ENCODE measurements at regions not wholly inside any gene's neighbourhood (a gene's known extent, or its start where the extent isn't known, plus 50 kb on each side); places are given as distances from the start of the nearest gene placed in this dataset.

DNA sequence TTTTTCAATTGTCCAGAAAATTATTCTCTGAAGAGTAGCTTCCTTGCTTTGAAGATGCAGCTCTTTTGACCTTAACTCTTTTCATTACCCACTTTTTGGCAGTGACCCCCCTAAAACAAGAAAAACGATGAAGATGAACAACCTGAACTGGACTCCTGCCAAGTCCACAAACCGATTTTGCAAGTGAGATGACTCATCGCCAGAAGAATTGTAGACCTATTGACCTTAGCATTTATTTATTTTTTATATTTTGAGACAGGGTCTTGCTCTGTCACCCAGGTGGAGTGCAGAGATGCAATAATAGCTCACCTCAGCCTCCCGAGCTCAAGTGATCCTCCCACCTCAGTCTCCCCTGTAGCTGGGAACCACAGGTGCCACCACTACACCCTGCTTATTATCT lies 859.2 kb downstream of the GATA3 start:
- no peak overlapping the region for H3K27ac ChIP-seq
- no peak for DNase-seq
- H3K27me3 ChIP-seq, result no peaks in the 10 kb centered on the region
- no peaks in the 10 kb centered on the region for H3K9me3 ChIP-seq
- no peaks in the 10 kb centered on the region for H3K4me1 ChIP-seq (ENCODE audit: insufficient read depth)
- no peak overlapping the region for H3K4me3 ChIP-seq
- H3K36me3 ChIP-seq, result no peaks in the 10 kb centered on the region
- 17 to 25% (median 22%) methylated on average over 4 of the region's 4 CpGs for WGBS, 3 donors
- TF ChIP-seq, protein P1, sequence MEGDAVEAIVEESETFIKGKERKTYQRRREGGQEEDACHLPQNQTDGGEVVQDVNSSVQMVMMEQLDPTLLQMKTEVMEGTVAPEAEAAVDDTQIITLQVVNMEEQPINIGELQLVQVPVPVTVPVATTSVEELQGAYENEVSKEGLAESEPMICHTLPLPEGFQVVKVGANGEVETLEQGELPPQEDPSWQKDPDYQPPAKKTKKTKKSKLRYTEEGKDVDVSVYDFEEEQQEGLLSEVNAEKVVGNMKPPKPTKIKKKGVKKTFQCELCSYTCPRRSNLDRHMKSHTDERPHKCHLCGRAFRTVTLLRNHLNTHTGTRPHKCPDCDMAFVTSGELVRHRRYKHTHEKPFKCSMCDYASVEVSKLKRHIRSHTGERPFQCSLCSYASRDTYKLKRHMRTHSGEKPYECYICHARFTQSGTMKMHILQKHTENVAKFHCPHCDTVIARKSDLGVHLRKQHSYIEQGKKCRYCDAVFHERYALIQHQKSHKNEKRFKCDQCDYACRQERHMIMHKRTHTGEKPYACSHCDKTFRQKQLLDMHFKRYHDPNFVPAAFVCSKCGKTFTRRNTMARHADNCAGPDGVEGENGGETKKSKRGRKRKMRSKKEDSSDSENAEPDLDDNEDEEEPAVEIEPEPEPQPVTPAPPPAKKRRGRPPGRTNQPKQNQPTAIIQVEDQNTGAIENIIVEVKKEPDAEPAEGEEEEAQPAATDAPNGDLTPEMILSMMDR (IDR thresholded peaks at IDR 0.05), result no peak
- TF ChIP-seq POLR2A (IDR thresholded peaks at IDR 0.05), result no peak
- no peak for TF ChIP-seq EP300 (IDR thresholded peaks at IDR 0.05)
- intact Hi-C loops (cut with DNase I), result no loop called here

DNA sequence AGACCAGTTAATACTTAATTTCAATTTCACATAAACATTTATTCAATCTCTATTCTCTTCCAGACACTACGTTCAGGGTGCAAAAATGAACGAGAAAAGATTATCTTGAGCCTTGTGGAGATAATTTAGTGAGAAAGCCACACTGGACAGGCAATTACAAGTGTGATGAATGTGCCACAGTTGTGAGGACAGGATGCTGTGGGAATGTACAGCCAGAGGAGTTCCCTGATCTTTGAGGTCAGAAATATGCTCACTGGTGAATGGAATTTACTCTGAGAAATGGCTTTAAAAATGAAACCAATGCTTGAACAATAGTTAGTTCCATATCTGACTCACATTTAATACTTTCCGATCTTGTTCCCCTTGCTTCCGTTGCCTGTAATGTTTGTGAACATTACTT lies 864.8 kb downstream of the GATA3 start:
- Histone ChIP-seq H3K27me3 (no peaks in the 10 kb centered on the region), H3K9me3 (no peaks in the 10 kb centered on the region), H3K4me3 (no peak overlapping the region), H3K36me3 (no peaks in the 10 kb centered on the region), H3K27ac (no peak overlapping the region), H3K4me1 (ENCODE audit: insufficient read depth) (no peaks in the 10 kb centered on the region)
- WGBS, 3 donors, result 32 to 51% (median 35%) methylated on average over 4 of the region's 4 CpGs
- TF ChIP-seq, protein P1 (IDR thresholded peaks at IDR 0.05), result no peak
- TF ChIP-seq POLR2A (IDR thresholded peaks at IDR 0.05) (no peak), EP300 (IDR thresholded peaks at IDR 0.05) (no peak)
- intact Hi-C loops (cut with DNase I), result no loop called here
- DNase-seq, result no peak

DNA sequence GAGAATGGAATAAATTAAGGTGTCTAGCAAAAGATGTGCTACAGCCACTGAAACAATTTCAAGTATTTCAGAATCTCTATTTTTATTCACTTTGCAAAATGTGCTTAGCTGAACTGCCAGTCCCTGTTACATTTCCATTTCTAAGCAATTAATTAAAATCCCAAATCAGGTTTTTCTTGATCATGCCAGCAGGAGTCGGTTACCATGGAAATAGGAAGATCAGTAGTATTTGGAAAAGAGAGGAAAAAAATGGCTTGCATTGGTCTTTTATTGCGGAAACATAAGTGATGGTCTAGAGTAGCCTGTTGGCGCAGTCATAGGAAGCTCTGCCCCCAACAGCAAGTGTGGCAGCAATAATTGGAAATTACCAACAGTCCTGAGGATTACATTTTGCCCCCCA lies 867.1 kb downstream of the GATA3 start:
- no peaks in the 10 kb centered on the region for H3K4me1 ChIP-seq (ENCODE audit: insufficient read depth)
- no peaks in the 10 kb centered on the region for H3K9me3 ChIP-seq
- no peak overlapping the region for H3K4me3 ChIP-seq
- H3K36me3 ChIP-seq, result no peaks in the 10 kb centered on the region
- no peaks in the 10 kb centered on the region for H3K27me3 ChIP-seq
- TF ChIP-seq POLR2A (IDR thresholded peaks at IDR 0.05) (no peak), EP300 (IDR thresholded peaks at IDR 0.05) (no peak)
- TF ChIP-seq, protein P1 (IDR thresholded peaks at IDR 0.05), result no peak
- intact Hi-C loops (cut with DNase I), result no loop called here
- 37 to 80% (median 64%) methylated on average over 3 of the region's 3 CpGs for WGBS, 3 donors
- H3K27ac ChIP-seq, result no peak overlapping the region
- DNase-seq, result no peak

DNA sequence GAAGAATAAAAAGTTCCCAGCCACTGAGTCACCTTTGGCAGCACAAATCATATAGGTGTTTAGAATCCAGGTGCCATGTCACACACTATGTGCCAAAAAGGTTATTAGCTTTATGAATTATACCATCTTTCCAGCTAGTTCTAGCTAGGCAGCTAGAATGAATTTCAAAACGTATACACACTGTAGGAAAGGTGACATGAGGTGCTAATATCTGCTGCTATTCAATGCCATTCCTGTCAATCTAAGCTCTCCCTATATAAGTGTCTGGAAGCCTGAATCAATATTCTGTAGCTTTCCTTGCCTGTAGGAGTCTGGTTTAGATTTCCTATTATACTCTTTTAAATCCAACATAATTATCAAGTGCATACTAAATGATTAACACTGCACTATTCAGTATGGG lies 868.6 kb downstream of the GATA3 start:
- TF ChIP-seq, protein P1 (IDR thresholded peaks at IDR 0.05), result no peak
- TF ChIP-seq EP300 (IDR thresholded peaks at IDR 0.05) (no peak), POLR2A (IDR thresholded peaks at IDR 0.05) (no peak)

DNA sequence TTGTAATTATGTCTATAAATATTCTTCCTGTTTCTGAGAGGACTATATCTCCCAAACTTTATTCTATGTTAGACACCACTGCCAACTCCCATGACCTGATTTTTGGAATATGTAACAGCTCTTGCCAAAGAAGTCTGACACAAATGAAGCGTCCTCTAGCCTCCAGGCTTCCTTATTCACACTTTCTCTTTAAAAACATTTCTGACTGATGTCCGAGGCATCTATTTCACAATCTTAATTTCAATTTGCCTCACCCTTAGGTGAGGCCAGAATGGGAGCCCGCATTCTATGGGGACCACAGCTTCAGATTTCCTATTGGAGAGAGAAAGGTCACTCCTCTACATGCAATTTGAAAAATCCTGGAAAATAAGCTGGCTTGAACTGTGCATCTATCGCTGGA lies 873.2 kb downstream of the GATA3 start:
- Histone ChIP-seq H3K9me3 (no peaks in the 10 kb centered on the region), H3K4me1 (ENCODE audit: insufficient read depth) (no peaks in the 10 kb centered on the region), H3K36me3 (no peaks in the 10 kb centered on the region), H3K27ac (no peak overlapping the region), H3K27me3 (no peaks in the 10 kb centered on the region), H3K4me3 (no peak overlapping the region)
- DNase-seq, result no peak
- intact Hi-C loops (cut with DNase I), result no loop called here
- TF ChIP-seq, protein P1 (IDR thresholded peaks at IDR 0.05), result no peak
- no peak for TF ChIP-seq POLR2A (IDR thresholded peaks at IDR 0.05)
- TF ChIP-seq EP300 (IDR thresholded peaks at IDR 0.05), result no peak
- WGBS, 3 donors, result 53 to 59% (median 54%) methylated on average over 4 of the region's 4 CpGs

More for the DNA sequence above, 868.6 kb downstream of the GATA3 start:
- no peaks in the 10 kb centered on the region for H3K4me1 ChIP-seq (ENCODE audit: insufficient read depth)
- no peaks in the 10 kb centered on the region for H3K9me3 ChIP-seq
- intact Hi-C loops (cut with DNase I), result no loop called here
- 51 to 67% (median 63%) methylated on average over 1 of the region's 1 CpG for WGBS, 3 donors
- H3K27ac ChIP-seq, result no peak overlapping the region
- H3K27me3 ChIP-seq, result no peaks in the 10 kb centered on the region
- H3K36me3 ChIP-seq, result no peaks in the 10 kb centered on the region
- H3K4me3 ChIP-seq, result no peak overlapping the region
- DNase-seq, result no peak
